ENCODE measurements at regions not wholly inside any gene's neighbourhood (a gene's known extent, or its start where the extent isn't known, plus 50 kb on each side); places are given as distances from the start of the nearest gene placed in this dataset.

DNA sequence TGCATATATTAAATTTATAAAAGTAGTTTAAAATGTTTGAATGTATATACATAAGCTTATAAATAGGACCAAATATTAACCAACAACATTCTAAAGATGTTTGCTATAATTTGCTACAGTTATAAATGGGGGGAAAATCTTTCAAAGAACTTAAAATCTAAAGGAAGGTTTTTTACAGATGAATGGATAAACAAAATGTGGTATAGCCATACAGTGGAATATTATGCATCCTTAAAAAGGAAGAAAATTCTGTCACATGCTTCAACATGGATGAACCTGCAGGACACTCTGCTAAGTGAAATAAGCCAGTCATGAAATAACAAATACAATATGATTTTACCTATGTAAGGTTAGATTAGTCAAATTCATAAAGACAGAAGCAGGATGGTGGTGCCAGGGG is 75.8 kb downstream of the TMEM17 start:
- CTCF ChIA-PET, result no interaction called here

DNA sequence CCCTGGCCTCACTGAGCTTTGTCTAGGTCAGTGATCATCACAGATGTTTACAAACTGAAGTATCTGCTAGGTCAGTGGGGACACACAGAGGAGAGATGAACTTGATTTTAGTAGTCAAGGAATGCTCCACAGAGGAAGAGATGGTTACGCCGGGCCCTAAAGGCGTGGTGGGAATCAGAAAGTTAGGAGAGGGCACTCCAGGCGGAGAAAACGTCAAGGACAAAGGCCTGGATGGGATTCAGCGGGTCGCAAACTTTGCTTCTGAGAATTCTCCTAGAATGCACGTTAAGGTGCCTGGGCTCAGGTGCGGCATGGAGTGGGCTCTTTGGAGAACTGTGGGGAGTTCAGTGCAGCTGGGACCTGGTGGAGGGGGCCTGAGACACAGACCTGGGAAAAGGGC is 78.8 kb downstream of the TMEM17 start:
- ChIA-PET CTCF (no interaction called here), POLR2A (no interaction called here)
- H3K36me3 ChIP-seq (ENCODE audit: control insufficient read depth, insufficient read depth, low read length), result no peaks in the 10 kb centered on the region
- in situ Hi-C loops (cut with HindIII; ENCODE audit: low pct_unique_long_range_greater_than_20kb, low sequenced_read_pairs) (no loop called here), intact Hi-C loops (cut with micrococcal nuclease; ENCODE audit: unreplicated experiment) (no loop called here)
- no peak for DNase-seq (ENCODE audit: low read depth, low spot score)
- TF ChIP-seq, protein P1, sequence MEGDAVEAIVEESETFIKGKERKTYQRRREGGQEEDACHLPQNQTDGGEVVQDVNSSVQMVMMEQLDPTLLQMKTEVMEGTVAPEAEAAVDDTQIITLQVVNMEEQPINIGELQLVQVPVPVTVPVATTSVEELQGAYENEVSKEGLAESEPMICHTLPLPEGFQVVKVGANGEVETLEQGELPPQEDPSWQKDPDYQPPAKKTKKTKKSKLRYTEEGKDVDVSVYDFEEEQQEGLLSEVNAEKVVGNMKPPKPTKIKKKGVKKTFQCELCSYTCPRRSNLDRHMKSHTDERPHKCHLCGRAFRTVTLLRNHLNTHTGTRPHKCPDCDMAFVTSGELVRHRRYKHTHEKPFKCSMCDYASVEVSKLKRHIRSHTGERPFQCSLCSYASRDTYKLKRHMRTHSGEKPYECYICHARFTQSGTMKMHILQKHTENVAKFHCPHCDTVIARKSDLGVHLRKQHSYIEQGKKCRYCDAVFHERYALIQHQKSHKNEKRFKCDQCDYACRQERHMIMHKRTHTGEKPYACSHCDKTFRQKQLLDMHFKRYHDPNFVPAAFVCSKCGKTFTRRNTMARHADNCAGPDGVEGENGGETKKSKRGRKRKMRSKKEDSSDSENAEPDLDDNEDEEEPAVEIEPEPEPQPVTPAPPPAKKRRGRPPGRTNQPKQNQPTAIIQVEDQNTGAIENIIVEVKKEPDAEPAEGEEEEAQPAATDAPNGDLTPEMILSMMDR (IDR thresholded peaks at IDR 0.05), result no peak
- TF ChIP-seq SIN3A (IDR thresholded peaks at IDR 0.05; ENCODE audit: borderline replicate concordance, insufficient read depth, low read depth, low read length) (no peak), TCF7L2 (IDR thresholded peaks at IDR 0.05; ENCODE audit: low read depth, low read length) (no peak), POLR2AphosphoS5 (IDR thresholded peaks at IDR 0.05; ENCODE audit: low read depth, low read length) (no peak)
- TF ChIP-seq, protein P2, sequence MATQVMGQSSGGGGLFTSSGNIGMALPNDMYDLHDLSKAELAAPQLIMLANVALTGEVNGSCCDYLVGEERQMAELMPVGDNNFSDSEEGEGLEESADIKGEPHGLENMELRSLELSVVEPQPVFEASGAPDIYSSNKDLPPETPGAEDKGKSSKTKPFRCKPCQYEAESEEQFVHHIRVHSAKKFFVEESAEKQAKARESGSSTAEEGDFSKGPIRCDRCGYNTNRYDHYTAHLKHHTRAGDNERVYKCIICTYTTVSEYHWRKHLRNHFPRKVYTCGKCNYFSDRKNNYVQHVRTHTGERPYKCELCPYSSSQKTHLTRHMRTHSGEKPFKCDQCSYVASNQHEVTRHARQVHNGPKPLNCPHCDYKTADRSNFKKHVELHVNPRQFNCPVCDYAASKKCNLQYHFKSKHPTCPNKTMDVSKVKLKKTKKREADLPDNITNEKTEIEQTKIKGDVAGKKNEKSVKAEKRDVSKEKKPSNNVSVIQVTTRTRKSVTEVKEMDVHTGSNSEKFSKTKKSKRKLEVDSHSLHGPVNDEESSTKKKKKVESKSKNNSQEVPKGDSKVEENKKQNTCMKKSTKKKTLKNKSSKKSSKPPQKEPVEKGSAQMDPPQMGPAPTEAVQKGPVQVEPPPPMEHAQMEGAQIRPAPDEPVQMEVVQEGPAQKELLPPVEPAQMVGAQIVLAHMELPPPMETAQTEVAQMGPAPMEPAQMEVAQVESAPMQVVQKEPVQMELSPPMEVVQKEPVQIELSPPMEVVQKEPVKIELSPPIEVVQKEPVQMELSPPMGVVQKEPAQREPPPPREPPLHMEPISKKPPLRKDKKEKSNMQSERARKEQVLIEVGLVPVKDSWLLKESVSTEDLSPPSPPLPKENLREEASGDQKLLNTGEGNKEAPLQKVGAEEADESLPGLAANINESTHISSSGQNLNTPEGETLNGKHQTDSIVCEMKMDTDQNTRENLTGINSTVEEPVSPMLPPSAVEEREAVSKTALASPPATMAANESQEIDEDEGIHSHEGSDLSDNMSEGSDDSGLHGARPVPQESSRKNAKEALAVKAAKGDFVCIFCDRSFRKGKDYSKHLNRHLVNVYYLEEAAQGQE (IDR thresholded peaks at IDR 0.05; ENCODE audit: insufficient read depth in 1 of 2, low read depth in 2 of 2, low read length in 1 of 2), result no peak
- BruUV-seq (replicated peaks), result no TSS peak
- H3K27me3 ChIP-seq (ENCODE audit: control insufficient read depth, insufficient read depth, low read length), result no peaks in the 10 kb centered on the region
- H3K4me1 ChIP-seq (ENCODE audit: control insufficient read depth, insufficient read depth, low read length), result no peaks in the 10 kb centered on the region
- no peak for ATAC-seq
- H3K27ac ChIP-seq (ENCODE audit: low read length), result no peak overlapping the region
- H3K4me3 ChIP-seq (ENCODE audit: low read depth in 2 of 2, low read length in 2 of 2), result no peak overlapping the region
- peaks cover 2% of the 10 kb centered on the region; the same call in 1 of the 2 replicates for H3K9me3 ChIP-seq (ENCODE audit: control insufficient read depth, insufficient read depth, low read depth, low read length)

More for the DNA sequence above, 75.8 kb downstream of the TMEM17 start:
- H3K27me3 ChIP-seq (ENCODE audit: control insufficient read depth, insufficient read depth, low read length), result no peaks in the 10 kb centered on the region
- H3K4me3 ChIP-seq (ENCODE audit: low read depth in 2 of 2, low read length in 2 of 2), result no peak overlapping the region
- no peaks in the 10 kb centered on the region for H3K4me1 ChIP-seq (ENCODE audit: control insufficient read depth, insufficient read depth, low read length)
- H3K9me3 ChIP-seq (ENCODE audit: control insufficient read depth, insufficient read depth, low read depth, low read length), result peaks cover 2% of the 10 kb centered on the region; the same call in 1 of the 2 replicates
- DNase-seq (ENCODE audit: low read depth, low spot score) (no peak), ATAC-seq (no peak)
- H3K36me3 ChIP-seq (ENCODE audit: control insufficient read depth, insufficient read depth, low read length), result no peaks in the 10 kb centered on the region
- POLR2A ChIA-PET, result no interaction called here
- in situ Hi-C loops (cut with HindIII; ENCODE audit: low pct_unique_long_range_greater_than_20kb, low sequenced_read_pairs), result no loop called here
- TF ChIP-seq, protein P2 (IDR thresholded peaks at IDR 0.05; ENCODE audit: insufficient read depth in 1 of 2, low read depth in 2 of 2, low read length in 1 of 2), result no peak
- TF ChIP-seq TCF7L2 (IDR thresholded peaks at IDR 0.05; ENCODE audit: low read depth, low read length) (no peak), SIN3A (IDR thresholded peaks at IDR 0.05; ENCODE audit: borderline replicate concordance, insufficient read depth, low read depth, low read length) (no peak)
- TF ChIP-seq, protein P1 (IDR thresholded peaks at IDR 0.05), result no peak
- no TSS peak for BruUV-seq (replicated peaks)
- intact Hi-C loops (cut with micrococcal nuclease; ENCODE audit: unreplicated experiment), result no loop called here
- no peak overlapping the region for H3K27ac ChIP-seq (ENCODE audit: low read length)

Data from Panc1 (cell line).